Ovary (tissue), 7 donors: ENCODE measurements at regions not wholly inside any gene's neighbourhood (a gene's known extent, or its start where the extent isn't known, plus 50 kb on each side); places are given as distances from the start of the nearest gene placed in this dataset.

Experiments
- DNase-seq, 5 donors: peaks; one replicate each; pipeline ENCODE4 v3.0.0-alpha.2; 2019 to 2020
- H3K27ac ChIP-seq, 2 donors: fragments of 200-600 bp; one replicate each; pipeline versions ENCODE4 v1.5.1 to v1.8.0; 2019 to 2022
- H3K27me3 ChIP-seq: fragments of 200-600 bp; one replicate; pipeline ENCODE4 v1.8.0; 2022
- H3K36me3 ChIP-seq: fragments of 200-600 bp; sonication (generic); one replicate; pipeline ENCODE4 v1.5.1; 2019
- H3K4me1 ChIP-seq: one replicate; pipeline ENCODE4 v1.8.1; 2013; ENCODE audit warnings: mild to moderate bottlenecking, moderate library complexity; ENCODE audit not compliant: insufficient read depth
- H3K4me3 ChIP-seq: fragments of 200-600 bp; sonication (generic); one replicate; pipeline ENCODE4 v1.5.1; 2017
- H3K9me3 ChIP-seq, 2 donors: fragments of 200-600 bp in 1 of 2; sonication (generic) in 1 of 2; one replicate each; pipeline versions ENCODE4 v1.5.1 to v1.8.1; 2013 to 2019; ENCODE audit warnings: mild to moderate bottlenecking in 1 of 2, moderate library complexity in 1 of 2
- EP300 ChIP-seq: sonication (generic); formaldehyde crosslinking; IDR thresholded peaks from one replicate; pipeline ENCODE4 v1.6.1; 2017; ENCODE audit warnings: antibody characterized with exemption
- POLR2A ChIP-seq: fragments of 450-650 bp; IDR thresholded peaks from one replicate; pipeline ENCODE4 v1.6.1; 2017; ENCODE audit warnings: antibody characterized with exemption, mild to moderate bottlenecking, moderate library complexity
- WGBS, 3 donors: extraction: QIAGEN DNeasy Blood & Tissue Kit in 1 of 3; methylation state at CpG; one replicate each; pipeline versions ENCODE4 v1.1.5 to v1.1.7; 2013 to 2017; 5-methylcytosine and 5-hydroxymethylcytosine counted together
- intact Hi-C, 4 donors: fragments of 100-400 bp; cut with DNase I; formaldehyde crosslinking; loops; one replicate each; pipeline versions ENCODE4 v1.11.0 to v1.15.1; 2022 to 2023
- TF ChIP-seq, protein P1 (sequence below), 3 donors: fragments of 450-650 bp in 2 of 3; fragments of 200-600 bp in 1 of 3; IDR thresholded peaks; one replicate each; pipeline versions ENCODE4 v1.5.1 to v1.8.0; 2016 to 2022; ENCODE audit warnings: antibody characterized with exemption in 3 of 3, mild to moderate bottlenecking in 1 of 3
- donor health status: DM: no; HTN: no; CAD: no; lungs with moderate emphysema.
- donor health status: DM: no; HTN: no; CAD: no.
- donor health status: Bipolar disorder and iron deficiency.
- donor health status: DM: no; HTN: no; CAD: no.
- donor health status: DM: yes; HTN: yes; CAD: no.

GRCh38 chr13:80509264-80509663 lies 168.3 kb upstream of the SPRY2 start:
- DNase-seq, result no peak
- intact Hi-C loops, result no loop called here
- Histone ChIP-seq H3K27me3 (no peaks in the 10 kb centered on the region), H3K27ac (no peak overlapping the region), H3K36me3 (no peaks in the 10 kb centered on the region), H3K9me3 (no peaks in the 10 kb centered on the region), H3K4me1 (no peaks in the 10 kb centered on the region), H3K4me3 (no peak overlapping the region)
- TF ChIP-seq, protein P1, sequence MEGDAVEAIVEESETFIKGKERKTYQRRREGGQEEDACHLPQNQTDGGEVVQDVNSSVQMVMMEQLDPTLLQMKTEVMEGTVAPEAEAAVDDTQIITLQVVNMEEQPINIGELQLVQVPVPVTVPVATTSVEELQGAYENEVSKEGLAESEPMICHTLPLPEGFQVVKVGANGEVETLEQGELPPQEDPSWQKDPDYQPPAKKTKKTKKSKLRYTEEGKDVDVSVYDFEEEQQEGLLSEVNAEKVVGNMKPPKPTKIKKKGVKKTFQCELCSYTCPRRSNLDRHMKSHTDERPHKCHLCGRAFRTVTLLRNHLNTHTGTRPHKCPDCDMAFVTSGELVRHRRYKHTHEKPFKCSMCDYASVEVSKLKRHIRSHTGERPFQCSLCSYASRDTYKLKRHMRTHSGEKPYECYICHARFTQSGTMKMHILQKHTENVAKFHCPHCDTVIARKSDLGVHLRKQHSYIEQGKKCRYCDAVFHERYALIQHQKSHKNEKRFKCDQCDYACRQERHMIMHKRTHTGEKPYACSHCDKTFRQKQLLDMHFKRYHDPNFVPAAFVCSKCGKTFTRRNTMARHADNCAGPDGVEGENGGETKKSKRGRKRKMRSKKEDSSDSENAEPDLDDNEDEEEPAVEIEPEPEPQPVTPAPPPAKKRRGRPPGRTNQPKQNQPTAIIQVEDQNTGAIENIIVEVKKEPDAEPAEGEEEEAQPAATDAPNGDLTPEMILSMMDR (IDR thresholded peaks at IDR 0.05), result no peak
- no peak for TF ChIP-seq POLR2A
- TF ChIP-seq EP300, result no peak
- 90 to 94% (median 91%) methylated on average over 5 of the region's 5 CpGs for WGBS, 3 donors

DNA sequence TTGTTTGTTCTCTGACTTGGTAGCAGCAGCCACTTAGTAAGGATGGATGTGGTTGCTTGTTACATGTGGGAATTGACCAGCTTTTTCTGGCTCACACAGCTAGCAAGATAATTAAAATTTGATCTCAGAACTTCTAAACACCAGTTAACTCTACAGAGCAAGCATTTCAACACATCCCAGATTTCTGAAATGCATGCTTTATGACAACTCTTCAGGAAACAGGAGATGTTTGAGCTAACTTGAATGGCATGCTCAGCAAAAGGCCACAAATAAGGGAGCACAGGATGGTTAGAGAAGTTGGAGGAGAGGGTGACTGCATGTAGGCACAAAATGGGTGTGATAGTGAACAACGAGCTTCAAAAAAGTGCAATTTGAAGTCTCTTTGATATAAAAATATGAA lies 167.1 kb upstream of the SPRY2 start:
- WGBS, 3 donors, result 63 to 87% (median 74%) methylated on average over 1 of the region's 1 CpG
- Histone ChIP-seq H3K27ac (no peak overlapping the region), H3K9me3 (no peaks in the 10 kb centered on the region), H3K36me3 (no peaks in the 10 kb centered on the region), H3K27me3 (no peaks in the 10 kb centered on the region), H3K4me1 (no peaks in the 10 kb centered on the region), H3K4me3 (no peak overlapping the region)
- no peak for TF ChIP-seq POLR2A
- TF ChIP-seq, protein P1 (IDR thresholded peaks at IDR 0.05), result no peak
- no peak for TF ChIP-seq EP300
- intact Hi-C loops, result no loop called here
- DNase-seq, result no peak

DNA sequence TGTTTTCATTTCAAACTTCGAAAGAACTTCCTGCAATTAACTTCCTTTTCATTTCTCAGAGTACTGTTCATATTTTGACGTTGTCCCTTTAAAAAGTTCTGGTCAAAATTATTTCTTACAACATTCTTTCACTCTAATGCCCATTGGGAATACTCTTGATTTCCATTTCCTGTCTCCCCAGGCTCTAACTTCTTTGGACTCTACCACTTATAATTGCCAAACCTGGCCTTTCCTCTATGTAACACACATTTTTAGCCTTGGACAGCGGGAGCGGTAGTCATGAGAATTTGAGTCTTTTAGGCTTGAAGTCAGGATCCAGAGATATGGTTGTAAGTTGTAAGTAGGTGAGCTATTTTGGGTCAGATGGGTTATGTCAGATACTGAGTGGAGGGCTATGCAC lies 163.5 kb upstream of the SPRY2 start:
- WGBS, 3 donors, result 65 to 67% (median 65%) methylated on average over 4 of the region's 4 CpGs

GRCh38 chr13:80502359-80502758 lies 161.4 kb upstream of the SPRY2 start:
- DNase-seq, result no peak
- Histone ChIP-seq H3K4me1 (no peaks in the 10 kb centered on the region), H3K27ac (no peak overlapping the region), H3K4me3 (no peak overlapping the region), H3K9me3 (no peaks in the 10 kb centered on the region), H3K36me3 (no peaks in the 10 kb centered on the region), H3K27me3 (no peaks in the 10 kb centered on the region)
- intact Hi-C loops, result no loop called here
- no peak for TF ChIP-seq EP300
- TF ChIP-seq, protein P1 (IDR thresholded peaks at IDR 0.05), result no peak
- TF ChIP-seq POLR2A, result no peak

More for the DNA sequence above, 163.5 kb upstream of the SPRY2 start:
- Histone ChIP-seq H3K36me3 (no peaks in the 10 kb centered on the region), H3K9me3 (no peaks in the 10 kb centered on the region), H3K27me3 (no peaks in the 10 kb centered on the region), H3K27ac (no peak overlapping the region), H3K4me3 (no peak overlapping the region), H3K4me1 (no peaks in the 10 kb centered on the region)
- DNase-seq, result no peak
- intact Hi-C loops, result no loop called here
- TF ChIP-seq, protein P1 (IDR thresholded peaks at IDR 0.05), result no peak
- TF ChIP-seq EP300, result no peak

DNA sequence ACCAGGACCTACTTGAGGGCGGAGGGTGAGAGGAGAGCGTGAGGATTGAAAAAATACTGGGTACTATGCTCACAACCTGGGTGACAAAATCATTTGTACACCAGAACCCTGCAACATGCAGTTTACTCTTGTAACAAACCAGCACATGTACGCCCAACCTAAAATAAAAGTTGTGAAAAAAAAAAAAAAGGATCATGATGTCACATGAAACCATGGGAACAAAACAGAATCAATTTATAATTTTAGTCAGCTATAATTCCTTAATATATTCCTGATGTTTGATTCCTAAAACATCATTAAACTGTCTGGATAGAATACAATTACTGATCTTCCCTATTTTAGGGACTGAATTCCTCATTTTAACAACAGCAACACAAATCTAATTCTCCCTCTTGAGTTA lies 160.6 kb upstream of the SPRY2 start:
- Histone ChIP-seq H3K4me1 (no peaks in the 10 kb centered on the region), H3K9me3 (no peaks in the 10 kb centered on the region), H3K27me3 (no peaks in the 10 kb centered on the region), H3K4me3 (no peak overlapping the region), H3K27ac (no peak overlapping the region), H3K36me3 (no peaks in the 10 kb centered on the region)
- WGBS, 3 donors, result 92 to 95% (median 95%) methylated on average over 3 of the region's 3 CpGs
- intact Hi-C loops, result no loop called here
- TF ChIP-seq, protein P1 (IDR thresholded peaks at IDR 0.05), result no peak
- TF ChIP-seq EP300 (no peak), POLR2A (no peak)
- DNase-seq, result no peak
